ENCODE measurements at regions not wholly inside any gene's neighbourhood (a gene's known extent, or its start where the extent isn't known, plus 50 kb on each side); places are given as distances from the start of the nearest gene placed in this dataset.

- Mint-ChIP-seq H3K36me3 (no peaks in the 10 kb centered on the region), H3K27me3 (ENCODE audit: low read depth) (no peaks in the 10 kb centered on the region), H3K4me3 (no peak overlapping the region), H3K27ac (no peak overlapping the region), H3K9me3 (no peaks in the 10 kb centered on the region; the same call in 1 of the 2 replicates), H3K4me1 (no peaks in the 10 kb centered on the region)
- ChIA-PET CTCF (no interaction called here), POLR2A (no interaction called here)
- TF ChIP-seq ARID4B (CRISPR knock-in tag; IDR thresholded peaks at IDR 0.05; ENCODE audit: borderline replicate concordance), result no peak
- no peak for TF ChIP-seq ZMAT4 (CRISPR knock-in tag; IDR thresholded peaks at IDR 0.05)
- no peak for TF ChIP-seq PREB (CRISPR knock-in tag; IDR thresholded peaks at IDR 0.05; ENCODE audit: borderline replicate concordance)
- no peak for TF ChIP-seq FOXP4 (CRISPR knock-in tag; IDR thresholded peaks at IDR 0.05)
- no peak for TF ChIP-seq ZNF423 (CRISPR knock-in tag; IDR thresholded peaks at IDR 0.05)
- TF ChIP-seq ZSCAN18 (CRISPR knock-in tag; IDR thresholded peaks at IDR 0.05), result no peak
- TF ChIP-seq MXD4 (CRISPR knock-in tag; IDR thresholded peaks at IDR 0.05; ENCODE audit: borderline replicate concordance), result no peak
- TF ChIP-seq PRRX2 (CRISPR knock-in tag; IDR thresholded peaks at IDR 0.05), result no peak
- TF ChIP-seq SMAD4 (CRISPR knock-in tag; IDR thresholded peaks at IDR 0.05), result no peak
- no peak for TF ChIP-seq CREM (CRISPR knock-in tag; IDR thresholded peaks at IDR 0.05)
- no peak for TF ChIP-seq ZNF219 (CRISPR knock-in tag; IDR thresholded peaks at IDR 0.05; ENCODE audit: borderline replicate concordance)
- TF ChIP-seq SMAD3 (CRISPR knock-in tag; IDR thresholded peaks at IDR 0.05; ENCODE audit: borderline replicate concordance), result no peak
- TF ChIP-seq E2F1 (CRISPR knock-in tag; IDR thresholded peaks at IDR 0.05), result no peak
- no peak for TF ChIP-seq ZNF396 (CRISPR knock-in tag; IDR thresholded peaks at IDR 0.05; ENCODE audit: borderline replicate concordance)
- TF ChIP-seq CTCF (IDR thresholded peaks at IDR 0.05), result no peak
- no peak for TF ChIP-seq IRF2 (CRISPR knock-in tag; IDR thresholded peaks at IDR 0.05; ENCODE audit: borderline replicate concordance, low read depth)
- TF ChIP-seq CDX4 (CRISPR knock-in tag; IDR thresholded peaks at IDR 0.05; ENCODE audit: borderline replicate concordance), result no peak
- no peak for TF ChIP-seq ATF2 (CRISPR knock-in tag; IDR thresholded peaks at IDR 0.05; ENCODE audit: borderline replicate concordance, low read depth)
- no peak for ATAC-seq
- no peak for DNase-seq (ENCODE audit: low spot score)
These were observed 746.3 kb upstream of the RIOK2 start for GRCh38 chr5:97929383-97929782.

All from WTC11 (cell line).